Astrocyte (in vitro differentiated cells and primary cell): ENCODE measurements at regions not wholly inside any gene's neighbourhood (a gene's known extent, or its start where the extent isn't known, plus 50 kb on each side); places are given as distances from the start of the nearest gene placed in this dataset.

Experiments
- DNase-seq: peaks from one replicate; pipeline ENCODE4 v3.0.0-alpha.2; 2010; ENCODE audit warnings: low read depth
- FAIRE-seq: peaks from 2 replicates; lab custom pipeline; 2011; peaks lifted over from hg19 to GRCh38; lab: Jason Lieb, UNC
- H2AFZ ChIP-seq: 2 replicates; pipeline ENCODE4 v1.6.0; 2012; ENCODE audit warnings: low read depth, low read length, inconsistent platforms
- H3K27ac ChIP-seq: 2 replicates; pipeline ENCODE4 v1.5.1; 2011; ENCODE audit warnings: low read depth, low read length, inconsistent platforms
- H3K27me3 ChIP-seq: 2 replicates; pipeline ENCODE4 v1.6.0; 2011; ENCODE audit warnings: low read length, inconsistent platforms; ENCODE audit not compliant: insufficient read depth
- H3K36me3 ChIP-seq: 2 replicates; pipeline ENCODE4 v1.5.1; 2011; ENCODE audit warnings: low read length, inconsistent platforms; ENCODE audit not compliant: insufficient read depth
- H3K4me1 ChIP-seq: 2 replicates; pipeline ENCODE4 v1.5.1; 2011; ENCODE audit warnings: low read length, inconsistent platforms; ENCODE audit not compliant: insufficient read depth
- H3K4me2 ChIP-seq: 2 replicates; pipeline ENCODE4 v1.6.0; 2012; ENCODE audit warnings: low read length, inconsistent platforms
- H3K4me3 ChIP-seq: 2 replicates; pipeline ENCODE4 v1.5.1; 2011; ENCODE audit warnings: low read depth, mild to moderate bottlenecking, low read length, inconsistent platforms; ENCODE audit not compliant: insufficient read depth
- H3K79me2 ChIP-seq: 2 replicates; pipeline ENCODE4 v1.6.0; 2012; ENCODE audit warnings: mild to moderate bottlenecking, low read length, inconsistent platforms; ENCODE audit not compliant: insufficient read depth
- H3K9ac ChIP-seq: 2 replicates; pipeline ENCODE4 v1.6.0; 2012; ENCODE audit warnings: mild to moderate bottlenecking, low read length, inconsistent platforms
- H3K9me3 ChIP-seq: 2 replicates; pipeline ENCODE4 v1.5.1; 2012; ENCODE audit warnings: low read depth, mild to moderate bottlenecking, low read length, inconsistent platforms; ENCODE audit not compliant: insufficient read depth
- H4K20me1 ChIP-seq: 2 replicates; pipeline ENCODE4 v1.6.0; 2012; ENCODE audit warnings: low read length, inconsistent platforms; ENCODE audit not compliant: insufficient read depth
- H3K27ac Mint-ChIP-seq: one replicate; pipeline ENCODE4 v1.8.0; 2021; ENCODE audit warnings: mild to moderate bottlenecking, mixed read lengths; ENCODE audit not compliant: unreplicated experiment
- H3K27me3 Mint-ChIP-seq: one replicate; pipeline ENCODE4 v1.8.0; 2021; ENCODE audit warnings: low read depth, mixed read lengths; ENCODE audit not compliant: unreplicated experiment
- H3K36me3 Mint-ChIP-seq: one replicate; pipeline ENCODE4 v1.8.0; 2021; ENCODE audit warnings: low read depth, mixed read lengths; ENCODE audit not compliant: unreplicated experiment
- H3K4me1 Mint-ChIP-seq: one replicate; pipeline ENCODE4 v1.8.0; 2021; ENCODE audit warnings: low read depth, mixed read lengths; ENCODE audit not compliant: unreplicated experiment
- H3K4me3 Mint-ChIP-seq: one replicate; pipeline ENCODE4 v1.8.0; 2021; ENCODE audit warnings: mild to moderate bottlenecking, moderate library complexity, mixed read lengths; ENCODE audit not compliant: unreplicated experiment
- H3K9me3 Mint-ChIP-seq: one replicate; pipeline ENCODE4 v1.8.0; 2021; ENCODE audit warnings: mild to moderate bottlenecking, mixed read lengths; ENCODE audit not compliant: unreplicated experiment
- EZH2 ChIP-seq: IDR thresholded peaks from 2 replicates; pipeline ENCODE4 v1.6.1; 2012; ENCODE audit warnings: mild to moderate bottlenecking, low read length, inconsistent platforms; ENCODE audit not compliant: insufficient read depth
- TF ChIP-seq, protein P1 (sequence below): IDR thresholded peaks from 2 replicates; pipeline ENCODE4 v1.5.1; 2011; ENCODE audit warnings: low read depth, mild to moderate bottlenecking, inconsistent platforms, low read length, moderate library complexity; ENCODE audit not compliant: insufficient read depth

DNA sequence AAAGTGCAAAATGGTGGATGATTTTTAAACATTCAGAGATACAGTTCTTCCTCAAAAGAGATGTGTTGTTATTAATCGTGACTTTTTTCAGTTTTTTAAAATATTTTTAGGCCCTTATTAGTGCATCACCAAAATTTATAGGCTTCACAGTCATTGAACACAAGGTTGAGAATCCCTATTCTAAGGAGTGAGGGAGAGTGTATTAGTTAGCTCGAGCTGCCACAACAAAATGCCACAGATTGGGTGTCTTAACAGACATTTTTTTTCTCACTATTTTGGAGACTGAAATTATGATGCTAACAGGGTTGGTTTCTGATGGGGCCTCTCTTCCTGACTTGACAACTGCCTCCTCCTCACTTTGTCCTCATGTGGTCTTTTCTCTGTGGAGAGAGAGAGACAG lies 145.9 kb upstream of the TPRG1 start:
- peaks cover 3% of the 10 kb centered on the region for H3K36me3 Mint-ChIP-seq
- no peak overlapping the region for H3K27ac ChIP-seq
- FAIRE-seq, result no peak

GRCh38 chr3:189027626-189028155 lies 144.1 kb upstream of the TPRG1 start:
- DNase-seq, result no peak
- no peaks in the 10 kb centered on the region for H4K20me1 ChIP-seq
- no peak overlapping the region for H2AFZ ChIP-seq
- Mint-ChIP-seq H3K4me1 (no peaks in the 10 kb centered on the region), H3K4me3 (no peak overlapping the region), H3K27me3 (no peaks in the 10 kb centered on the region), H3K27ac (no peak overlapping the region), H3K36me3 (peaks cover 3% of the 10 kb centered on the region), H3K9me3 (no peaks in the 10 kb centered on the region)
- H3K79me2 ChIP-seq, result no peaks in the 10 kb centered on the region
- H3K4me1 ChIP-seq, result no peaks in the 10 kb centered on the region
- no peak overlapping the region for H3K4me2 ChIP-seq
- H3K27me3 ChIP-seq, result no peaks in the 10 kb centered on the region
- H3K9ac ChIP-seq, result no peak overlapping the region
- no peak for FAIRE-seq
- no peaks in the 10 kb centered on the region for H3K36me3 ChIP-seq
- H3K9me3 ChIP-seq, result no peaks in the 10 kb centered on the region
- TF ChIP-seq EZH2, result no peak
- TF ChIP-seq, protein P1, sequence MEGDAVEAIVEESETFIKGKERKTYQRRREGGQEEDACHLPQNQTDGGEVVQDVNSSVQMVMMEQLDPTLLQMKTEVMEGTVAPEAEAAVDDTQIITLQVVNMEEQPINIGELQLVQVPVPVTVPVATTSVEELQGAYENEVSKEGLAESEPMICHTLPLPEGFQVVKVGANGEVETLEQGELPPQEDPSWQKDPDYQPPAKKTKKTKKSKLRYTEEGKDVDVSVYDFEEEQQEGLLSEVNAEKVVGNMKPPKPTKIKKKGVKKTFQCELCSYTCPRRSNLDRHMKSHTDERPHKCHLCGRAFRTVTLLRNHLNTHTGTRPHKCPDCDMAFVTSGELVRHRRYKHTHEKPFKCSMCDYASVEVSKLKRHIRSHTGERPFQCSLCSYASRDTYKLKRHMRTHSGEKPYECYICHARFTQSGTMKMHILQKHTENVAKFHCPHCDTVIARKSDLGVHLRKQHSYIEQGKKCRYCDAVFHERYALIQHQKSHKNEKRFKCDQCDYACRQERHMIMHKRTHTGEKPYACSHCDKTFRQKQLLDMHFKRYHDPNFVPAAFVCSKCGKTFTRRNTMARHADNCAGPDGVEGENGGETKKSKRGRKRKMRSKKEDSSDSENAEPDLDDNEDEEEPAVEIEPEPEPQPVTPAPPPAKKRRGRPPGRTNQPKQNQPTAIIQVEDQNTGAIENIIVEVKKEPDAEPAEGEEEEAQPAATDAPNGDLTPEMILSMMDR, result no peak
- H3K4me3 ChIP-seq, result no peak overlapping the region
- no peak overlapping the region for H3K27ac ChIP-seq

More for the DNA sequence above, 145.9 kb upstream of the TPRG1 start:
- Mint-ChIP-seq H3K9me3 (no peaks in the 10 kb centered on the region), H3K4me1 (no peaks in the 10 kb centered on the region), H3K4me3 (no peak overlapping the region), H3K27ac (no peak overlapping the region), H3K27me3 (no peaks in the 10 kb centered on the region)
- Histone ChIP-seq H3K36me3 (no peaks in the 10 kb centered on the region), H3K4me1 (no peaks in the 10 kb centered on the region), H3K9me3 (no peaks in the 10 kb centered on the region), H3K4me3 (no peak overlapping the region), H3K4me2 (no peak overlapping the region), H3K79me2 (no peaks in the 10 kb centered on the region), H2AFZ (no peak overlapping the region), H3K27me3 (no peaks in the 10 kb centered on the region), H4K20me1 (no peaks in the 10 kb centered on the region), H3K9ac (no peak overlapping the region)
- TF ChIP-seq, protein P1, result no peak
- no peak for TF ChIP-seq EZH2
- DNase-seq, result no peak

- no peak overlapping the region for H3K4me3 ChIP-seq
- no peaks in the 10 kb centered on the region for H3K9me3 ChIP-seq
- no peak overlapping the region for H2AFZ ChIP-seq
- Mint-ChIP-seq H3K27ac (no peak overlapping the region), H3K4me3 (no peak overlapping the region), H3K4me1 (no peaks in the 10 kb centered on the region), H3K9me3 (peaks cover 4% of the 10 kb centered on the region), H3K27me3 (no peaks in the 10 kb centered on the region), H3K36me3 (no peaks in the 10 kb centered on the region)
- TF ChIP-seq, protein P1, result no peak
- no peak for TF ChIP-seq EZH2
- H3K27ac ChIP-seq, result no peak overlapping the region
- DNase-seq (no peak), FAIRE-seq (no peak)
- H3K79me2 ChIP-seq, result no peaks in the 10 kb centered on the region
- H3K4me2 ChIP-seq, result no peak overlapping the region
- H4K20me1 ChIP-seq, result no peaks in the 10 kb centered on the region
- H3K36me3 ChIP-seq, result no peaks in the 10 kb centered on the region
- H3K9ac ChIP-seq, result no peak overlapping the region
- no peaks in the 10 kb centered on the region for H3K27me3 ChIP-seq
- H3K4me1 ChIP-seq, result no peaks in the 10 kb centered on the region
Measured at GRCh38 chr3:189038773-189039745, 132.7 kb upstream of the TPRG1 start.
